ENCODE measurements at regions not wholly inside any gene's neighbourhood (a gene's known extent, or its start where the extent isn't known, plus 50 kb on each side); places are given as distances from the start of the nearest gene placed in this dataset.

DNA sequence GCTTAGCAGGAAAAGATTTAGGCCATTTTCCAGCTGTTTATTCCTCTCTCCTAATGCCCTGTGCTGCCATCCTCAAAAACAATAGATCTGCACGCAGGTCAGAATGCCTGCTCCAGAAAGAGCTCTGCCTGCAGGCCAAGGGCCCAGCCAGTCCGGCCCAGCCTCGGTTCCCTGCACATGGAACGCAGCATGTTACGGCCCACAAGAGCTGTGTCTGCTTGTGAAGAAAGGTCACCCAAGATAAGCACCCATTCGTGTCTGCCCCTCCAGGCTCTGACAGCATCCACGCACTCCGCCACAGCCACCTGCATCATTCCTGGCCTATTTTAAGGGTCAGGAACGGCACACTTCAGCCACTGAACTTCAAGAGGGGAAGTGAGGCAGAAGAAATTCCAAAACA lies 152.2 kb downstream of the SPATA19 start:
- H3K4me1 Mint-ChIP-seq = no peaks in the 10 kb centered on the region
- no peak overlapping the region for H3K4me3 Mint-ChIP-seq
- no peak overlapping the region for H3K27ac Mint-ChIP-seq
- H3K36me3 Mint-ChIP-seq = no peaks in the 10 kb centered on the region
- no peak for ATAC-seq
- H3K9me3 Mint-ChIP-seq = peaks cover 3% of the 10 kb centered on the region
- H3K27me3 Mint-ChIP-seq = no peaks in the 10 kb centered on the region

DNA sequence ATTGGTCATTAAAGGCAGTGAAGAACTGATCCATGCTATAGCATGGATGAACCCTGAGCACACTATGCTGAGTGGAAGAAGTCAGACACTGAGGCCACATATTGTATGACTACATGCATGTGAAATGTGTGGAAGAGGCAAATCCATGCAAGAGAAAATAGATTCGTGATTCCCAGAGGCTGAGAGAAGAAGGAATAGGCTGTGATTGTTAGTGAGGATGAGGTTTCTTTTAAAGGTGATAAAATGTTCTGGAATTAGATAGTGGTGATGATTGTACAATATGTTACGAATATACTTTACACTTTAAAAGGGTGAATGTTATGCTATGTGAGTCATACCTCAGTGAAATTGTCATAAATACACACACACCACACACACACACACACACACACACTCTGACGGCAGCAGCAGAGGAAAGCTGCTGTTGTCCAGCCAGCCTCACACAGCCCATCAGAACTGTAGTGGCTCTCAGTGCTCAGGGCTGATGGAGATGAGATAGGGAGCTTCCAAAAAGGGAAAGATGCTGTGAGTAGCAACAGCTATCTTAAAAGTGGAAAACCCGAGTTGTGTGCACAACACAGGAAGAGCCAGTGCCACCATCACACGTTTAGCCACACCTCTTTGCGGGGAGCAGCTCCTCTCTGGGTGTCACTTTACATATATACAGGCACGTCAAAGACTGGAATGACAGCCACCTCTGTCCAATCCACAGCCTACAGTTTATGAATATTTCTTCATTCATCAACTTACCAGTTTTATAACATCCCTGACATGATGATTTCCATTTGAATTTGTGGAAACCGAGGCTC lies 153.0 kb downstream of the SPATA19 start:
- no peaks in the 10 kb centered on the region for H3K36me3 Mint-ChIP-seq

DNA sequence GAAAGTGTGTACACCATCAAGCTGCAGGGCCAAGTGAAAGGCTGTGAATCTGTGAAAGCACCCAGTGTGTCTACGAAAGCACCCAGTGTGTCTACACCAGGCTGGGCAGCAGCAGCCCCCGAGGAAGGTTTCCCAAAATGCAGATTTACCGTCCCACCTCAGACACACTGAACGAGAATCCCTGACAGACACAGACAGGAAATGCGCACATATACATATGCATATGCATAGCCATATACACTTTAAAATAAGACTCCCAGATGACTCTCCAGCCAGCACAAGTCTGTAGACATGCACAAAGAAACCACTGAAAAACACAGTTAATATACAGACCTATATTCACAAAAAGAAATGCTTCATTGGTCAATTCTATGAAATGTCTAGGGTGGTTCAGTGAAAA lies 155.5 kb upstream of the OPCML start:
- Mint-ChIP-seq H3K4me3 (no peak overlapping the region), H3K27ac (no peak overlapping the region), H3K36me3 (no peaks in the 10 kb centered on the region), H3K27me3 (no peaks in the 10 kb centered on the region), H3K9me3 (peaks cover 3% of the 10 kb centered on the region), H3K4me1 (no peaks in the 10 kb centered on the region)
- no peak for ATAC-seq

More for the DNA sequence above, 153.0 kb downstream of the SPATA19 start:
- Mint-ChIP-seq H3K27ac (no peak overlapping the region), H3K9me3 (peaks cover 3% of the 10 kb centered on the region), H3K4me3 (no peak overlapping the region), H3K4me1 (no peaks in the 10 kb centered on the region), H3K27me3 (no peaks in the 10 kb centered on the region)
- no peak for ATAC-seq

DNA sequence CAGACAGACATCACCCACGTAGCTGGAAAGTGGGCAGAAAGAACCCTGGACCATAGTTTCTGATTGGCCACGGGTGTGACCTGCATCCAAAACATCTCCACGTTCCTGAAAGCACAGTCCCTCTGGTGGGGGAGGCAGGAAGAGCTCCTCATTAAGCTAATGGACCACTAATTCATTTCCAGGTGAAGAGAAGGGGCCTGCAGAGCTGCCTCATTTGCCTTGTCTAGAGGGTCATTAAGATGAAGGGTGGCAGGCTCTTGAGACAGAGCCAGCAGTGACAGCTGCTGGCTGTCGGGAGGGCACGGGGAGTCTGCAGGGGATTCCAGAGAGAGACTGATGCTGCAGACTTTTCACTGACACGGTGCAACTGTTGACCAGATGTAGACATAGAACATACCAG lies 149.6 kb upstream of the OPCML start:
- ATAC-seq = no peak
- Mint-ChIP-seq H3K4me1 (no peaks in the 10 kb centered on the region), H3K9me3 (no peaks in the 10 kb centered on the region), H3K36me3 (no peaks in the 10 kb centered on the region), H3K27ac (no peak overlapping the region), H3K4me3 (no peak overlapping the region), H3K27me3 (peaks cover 11% of the 10 kb centered on the region)

DNA sequence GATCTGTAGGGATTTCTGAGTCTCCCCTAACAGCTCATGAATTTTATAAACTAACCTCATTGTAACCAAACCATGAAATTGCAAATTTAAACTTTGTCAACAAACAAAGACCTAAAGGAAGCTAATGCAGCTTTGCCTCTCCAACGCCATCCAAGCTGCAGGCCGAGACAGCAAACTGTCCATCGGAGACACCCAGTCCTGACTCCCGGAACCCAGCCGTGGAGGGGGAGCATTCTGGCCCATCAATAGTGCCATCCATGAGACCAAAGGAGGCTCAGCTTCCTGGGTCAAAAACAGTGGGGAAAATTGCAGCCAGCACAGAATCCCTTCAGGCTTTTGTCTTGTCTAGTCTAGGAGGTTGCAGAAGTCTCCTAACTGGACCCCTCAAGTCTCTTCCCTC lies 147.6 kb upstream of the OPCML start:
- H3K36me3 Mint-ChIP-seq = no peaks in the 10 kb centered on the region

DNA sequence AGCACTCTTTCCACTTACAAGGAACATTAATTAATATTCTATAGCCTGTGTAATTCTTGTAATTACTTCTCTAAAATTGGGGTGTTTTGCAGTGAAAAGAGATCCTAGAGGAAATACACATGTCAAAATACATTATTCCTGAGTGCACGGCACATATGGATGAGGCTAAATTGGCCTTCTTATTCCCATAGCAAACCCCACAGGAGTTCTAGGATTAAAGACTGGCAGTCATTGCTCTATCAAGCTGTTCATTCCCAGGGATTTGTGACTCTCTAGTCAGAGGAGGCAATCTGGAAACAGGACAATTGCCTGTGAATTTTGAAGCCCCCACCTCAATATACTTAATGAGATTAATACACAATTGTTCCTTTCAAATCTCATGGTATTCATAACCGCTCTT lies 145.9 kb upstream of the OPCML start:
- Mint-ChIP-seq H3K27ac (no peak overlapping the region), H3K4me3 (no peak overlapping the region), H3K9me3 (peaks cover 3% of the 10 kb centered on the region), H3K4me1 (no peaks in the 10 kb centered on the region), H3K36me3 (no peaks in the 10 kb centered on the region), H3K27me3 (peaks cover 11% of the 10 kb centered on the region)
- no peak for ATAC-seq

More for the DNA sequence above, 147.6 kb upstream of the OPCML start:
- Mint-ChIP-seq H3K4me3 (no peak overlapping the region), H3K27me3 (peaks cover 11% of the 10 kb centered on the region), H3K4me1 (no peaks in the 10 kb centered on the region), H3K27ac (no peak overlapping the region), H3K9me3 (peaks cover 2% of the 10 kb centered on the region)
- ATAC-seq = no peak

DNA sequence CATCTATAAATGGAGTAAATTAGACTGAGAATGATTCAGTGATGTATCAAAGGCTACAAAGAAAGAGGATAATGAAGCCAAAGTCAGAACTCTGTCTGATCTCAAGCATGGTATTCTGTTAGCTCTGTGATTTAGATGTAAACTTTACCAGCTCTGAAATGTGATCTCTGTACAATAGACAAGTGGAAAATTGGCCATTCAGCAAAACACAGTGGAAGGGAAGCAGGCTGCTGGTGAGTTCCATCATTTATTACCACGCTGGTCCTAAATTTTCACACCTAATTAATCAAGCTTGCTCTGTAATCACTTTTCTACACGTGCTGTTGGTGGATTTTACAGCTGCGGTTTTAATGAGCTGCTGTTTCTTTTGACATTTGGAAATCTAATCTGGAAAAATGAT lies 145.1 kb upstream of the OPCML start:
- ATAC-seq = no peak
- H3K27ac Mint-ChIP-seq = no peak overlapping the region
- H3K4me3 Mint-ChIP-seq = no peak overlapping the region
- peaks cover 11% of the 10 kb centered on the region for H3K27me3 Mint-ChIP-seq
- H3K4me1 Mint-ChIP-seq = no peaks in the 10 kb centered on the region
- peaks cover 3% of the 10 kb centered on the region for H3K9me3 Mint-ChIP-seq
- no peaks in the 10 kb centered on the region for H3K36me3 Mint-ChIP-seq

DNA sequence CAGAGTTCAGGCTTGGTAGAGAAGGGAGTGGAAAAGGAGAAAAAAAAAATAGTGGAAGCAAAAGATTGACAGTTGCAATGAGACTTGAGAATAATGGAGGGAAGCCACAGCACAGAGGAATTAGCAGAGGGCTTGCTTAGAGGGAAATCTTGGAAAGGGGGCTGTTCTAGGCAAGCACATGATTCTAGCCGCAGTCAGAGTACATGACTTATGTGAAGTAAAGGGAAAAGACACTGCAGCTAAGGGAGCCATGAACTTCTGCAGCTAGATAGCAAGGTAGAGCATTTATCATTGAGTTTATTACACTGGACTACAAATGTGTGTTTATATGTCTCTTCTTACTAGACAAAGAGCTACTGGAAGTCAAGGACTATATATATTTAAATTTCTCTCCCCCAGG lies 144.0 kb upstream of the OPCML start:
- no peak for ATAC-seq
- Mint-ChIP-seq H3K4me1 (no peaks in the 10 kb centered on the region), H3K36me3 (no peaks in the 10 kb centered on the region), H3K4me3 (no peak overlapping the region), H3K27me3 (peaks cover 10% of the 10 kb centered on the region), H3K9me3 (peaks cover 3% of the 10 kb centered on the region), H3K27ac (no peak overlapping the region)

DNA sequence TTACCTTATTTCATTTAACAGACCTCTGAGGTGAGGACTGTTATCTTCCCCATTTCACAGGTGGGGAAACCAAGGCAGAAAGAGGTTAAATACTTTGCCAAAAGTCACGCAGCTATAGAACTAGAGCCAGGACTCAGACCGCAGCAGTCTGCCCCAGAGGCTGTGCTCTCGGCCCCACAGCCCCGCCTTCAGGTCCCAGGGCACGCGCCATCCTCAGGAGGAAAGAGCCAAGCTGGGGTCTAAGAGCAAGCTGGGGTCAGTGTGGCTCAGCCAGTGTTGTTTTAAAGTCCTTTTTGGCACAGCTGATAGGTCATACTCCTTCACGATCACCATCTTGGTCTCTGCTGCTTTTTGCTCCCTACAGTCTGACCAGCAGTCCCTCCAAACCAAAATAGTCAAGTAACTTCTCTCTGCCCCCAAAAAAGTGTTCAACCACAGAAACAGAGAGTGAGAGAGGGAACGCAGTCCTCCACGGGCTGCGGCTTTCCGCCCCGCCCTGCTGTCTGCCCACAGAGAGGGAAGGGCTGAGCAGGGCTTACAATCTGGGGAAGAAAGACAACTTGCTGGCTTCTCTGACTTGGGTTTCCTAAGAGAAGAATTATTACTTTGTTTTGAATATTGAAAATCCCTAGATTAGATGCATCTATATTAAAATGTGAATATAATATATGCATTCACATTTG lies 137.2 kb upstream of the OPCML start:
- no peaks in the 10 kb centered on the region for H3K27me3 Mint-ChIP-seq
- no peak overlapping the region for H3K4me3 Mint-ChIP-seq
- no peaks in the 10 kb centered on the region for H3K9me3 Mint-ChIP-seq
- no peak overlapping the region for H3K27ac Mint-ChIP-seq
- H3K4me1 Mint-ChIP-seq = no peaks in the 10 kb centered on the region
- no peaks in the 10 kb centered on the region for H3K36me3 Mint-ChIP-seq
- no peak for ATAC-seq

DNA sequence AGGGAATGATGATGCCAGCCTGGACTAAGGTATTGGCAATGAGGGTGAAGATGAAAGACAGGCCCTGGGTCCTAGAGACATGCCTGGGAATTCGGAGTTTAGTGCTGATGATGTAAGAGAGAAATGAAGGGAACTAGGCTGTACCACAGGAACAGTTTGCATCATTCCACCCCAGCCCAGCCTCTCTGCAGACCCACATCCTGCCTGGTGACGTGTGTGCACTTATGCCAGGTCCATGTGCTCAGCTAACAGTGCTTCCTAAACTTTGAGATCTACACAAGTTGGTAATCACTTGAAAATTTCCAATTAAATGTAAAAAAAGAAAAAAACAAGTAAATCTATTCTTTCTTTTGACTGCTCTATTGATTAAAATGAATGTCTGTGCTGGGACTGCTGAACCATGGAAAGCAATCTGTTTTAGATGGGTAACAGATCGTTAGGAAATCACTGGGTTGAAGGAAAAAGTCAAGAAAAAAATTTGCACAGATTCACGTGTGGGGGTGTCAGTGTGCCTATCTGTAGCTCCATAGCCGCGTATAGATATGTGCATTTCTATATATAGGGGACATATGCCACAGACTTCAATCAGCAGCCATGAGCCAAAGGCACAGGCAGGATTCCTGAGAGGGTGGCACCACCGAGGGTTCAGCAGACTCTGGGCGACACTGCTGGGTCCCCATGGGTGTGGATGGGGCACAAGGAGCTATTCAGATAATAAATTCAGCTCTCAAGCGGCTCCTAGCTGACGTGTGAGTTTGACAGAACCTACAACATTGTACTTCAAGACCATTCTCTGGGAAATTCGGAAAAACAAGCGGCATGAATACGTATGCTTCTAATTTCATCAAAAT lies 131.1 kb upstream of the OPCML start:
- no peak for ATAC-seq
- no peaks in the 10 kb centered on the region for H3K9me3 Mint-ChIP-seq
- H3K4me3 Mint-ChIP-seq = no peak overlapping the region
- H3K27me3 Mint-ChIP-seq = no peaks in the 10 kb centered on the region
- H3K4me1 Mint-ChIP-seq = no peaks in the 10 kb centered on the region
- no peaks in the 10 kb centered on the region for H3K36me3 Mint-ChIP-seq
- H3K27ac Mint-ChIP-seq = no peak overlapping the region

DNA sequence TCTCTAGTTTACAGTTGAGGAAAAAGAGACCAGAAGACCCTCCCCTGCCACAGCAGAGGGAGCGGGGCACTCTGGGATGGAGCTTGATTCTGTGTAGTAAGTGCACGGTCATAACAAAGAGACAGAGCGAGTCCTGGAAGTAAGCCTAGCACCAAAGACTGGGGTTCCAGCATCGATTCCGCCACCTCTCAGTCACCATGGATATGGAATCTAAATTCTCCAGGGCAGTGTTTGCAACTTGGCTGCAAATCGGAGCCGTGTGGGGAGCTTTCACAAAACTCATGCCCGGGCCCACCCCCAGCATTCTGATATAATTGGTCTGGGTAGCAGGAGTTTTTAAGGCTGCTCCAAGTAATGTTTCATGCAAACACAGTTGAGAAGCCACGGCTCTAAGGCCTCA lies 129.5 kb upstream of the OPCML start:
- H3K9me3 Mint-ChIP-seq = peaks cover 2% of the 10 kb centered on the region
- no peaks in the 10 kb centered on the region for H3K27me3 Mint-ChIP-seq
- H3K27ac Mint-ChIP-seq = no peak overlapping the region
- no peak overlapping the region for H3K4me3 Mint-ChIP-seq
- no peak for ATAC-seq
- no peaks in the 10 kb centered on the region for H3K4me1 Mint-ChIP-seq
- no peaks in the 10 kb centered on the region for H3K36me3 Mint-ChIP-seq

DNA sequence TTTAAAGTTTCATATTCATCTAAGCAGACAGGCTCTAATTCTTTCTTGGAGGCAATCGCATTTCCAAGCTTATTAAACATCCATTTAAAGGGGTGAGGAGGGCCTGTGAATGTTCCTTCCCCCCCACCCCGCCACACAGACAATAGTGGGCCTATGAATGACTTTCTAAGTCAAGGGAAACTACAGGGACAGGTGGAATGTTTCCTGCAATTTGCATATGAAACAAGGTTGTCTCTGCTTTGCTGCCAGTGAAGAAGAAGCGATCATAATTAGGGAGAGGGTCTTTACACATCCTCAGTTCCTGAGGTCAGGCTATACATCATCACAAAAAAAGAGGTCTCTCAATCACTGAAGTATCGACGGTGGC lies 127.9 kb upstream of the OPCML start:
- no peaks in the 10 kb centered on the region for H3K36me3 Mint-ChIP-seq
- peaks cover 4% of the 10 kb centered on the region for H3K9me3 Mint-ChIP-seq
- H3K27me3 Mint-ChIP-seq = no peaks in the 10 kb centered on the region
- no peak for ATAC-seq
- no peaks in the 10 kb centered on the region for H3K4me1 Mint-ChIP-seq
- no peak overlapping the region for H3K4me3 Mint-ChIP-seq
- H3K27ac Mint-ChIP-seq = no peak overlapping the region

DNA sequence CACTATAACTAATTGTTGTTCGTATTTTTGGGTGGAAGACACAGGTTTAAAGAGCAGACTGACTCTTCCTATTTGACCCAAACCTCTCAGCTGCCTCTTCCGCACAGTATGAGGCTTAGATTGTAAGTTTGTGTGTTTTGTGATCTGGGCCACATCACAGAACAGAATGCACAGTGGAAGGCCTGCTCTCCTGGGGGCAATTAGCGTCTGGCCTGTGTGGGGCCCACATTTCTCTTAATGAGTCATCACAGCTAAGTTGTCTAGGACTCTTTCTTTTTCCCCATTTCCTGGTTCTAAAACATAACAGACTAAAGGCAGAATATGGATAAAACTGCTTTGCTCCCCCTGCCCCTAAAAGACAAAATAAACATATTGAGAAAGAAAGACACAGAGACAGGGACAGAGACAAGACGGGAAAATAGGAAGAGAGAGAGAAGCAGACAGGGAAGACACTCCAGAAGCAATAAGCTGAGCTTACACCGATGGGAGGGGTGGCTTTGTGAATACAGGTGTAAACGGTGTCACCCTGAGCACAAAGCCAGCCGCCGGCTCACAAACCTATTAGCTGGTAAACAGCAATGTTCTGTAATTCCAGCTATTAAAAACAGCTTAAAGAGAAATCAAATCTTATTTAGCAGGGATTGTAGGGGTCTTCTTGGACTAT lies 127.4 kb upstream of the OPCML start:
- Mint-ChIP-seq H3K27ac (no peak overlapping the region), H3K36me3 (no peaks in the 10 kb centered on the region), H3K27me3 (no peaks in the 10 kb centered on the region)

DNA sequence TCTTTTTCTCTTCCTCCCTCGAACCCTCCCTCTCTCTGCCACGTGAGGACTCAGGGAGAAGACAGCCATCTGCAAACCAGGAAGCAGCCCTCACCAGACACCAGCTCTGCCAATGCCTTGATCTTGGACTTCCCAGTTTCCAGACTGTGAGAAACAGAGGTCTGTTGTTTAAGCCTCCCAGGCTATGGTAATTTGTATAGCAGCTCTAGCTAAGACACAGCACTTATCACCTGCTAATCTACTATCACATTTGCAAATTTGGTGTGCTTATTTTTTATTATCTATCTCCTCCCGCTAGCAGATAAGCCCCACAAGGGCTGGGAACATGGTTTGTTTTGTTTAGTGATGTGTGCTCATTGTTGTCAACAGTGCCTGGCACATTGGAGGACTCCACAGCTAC lies 124.8 kb upstream of the OPCML start:
- Mint-ChIP-seq H3K27ac (no peak overlapping the region), H3K27me3 (no peaks in the 10 kb centered on the region), H3K9me3 (peaks cover 4% of the 10 kb centered on the region), H3K4me3 (no peak overlapping the region), H3K4me1 (no peaks in the 10 kb centered on the region), H3K36me3 (no peaks in the 10 kb centered on the region)
- no peak for ATAC-seq

More for the DNA sequence above, 127.4 kb upstream of the OPCML start:
- H3K4me1 Mint-ChIP-seq = no peaks in the 10 kb centered on the region
- ATAC-seq = no peak
- H3K4me3 Mint-ChIP-seq = no peak overlapping the region
- peaks cover 4% of the 10 kb centered on the region for H3K9me3 Mint-ChIP-seq

DNA sequence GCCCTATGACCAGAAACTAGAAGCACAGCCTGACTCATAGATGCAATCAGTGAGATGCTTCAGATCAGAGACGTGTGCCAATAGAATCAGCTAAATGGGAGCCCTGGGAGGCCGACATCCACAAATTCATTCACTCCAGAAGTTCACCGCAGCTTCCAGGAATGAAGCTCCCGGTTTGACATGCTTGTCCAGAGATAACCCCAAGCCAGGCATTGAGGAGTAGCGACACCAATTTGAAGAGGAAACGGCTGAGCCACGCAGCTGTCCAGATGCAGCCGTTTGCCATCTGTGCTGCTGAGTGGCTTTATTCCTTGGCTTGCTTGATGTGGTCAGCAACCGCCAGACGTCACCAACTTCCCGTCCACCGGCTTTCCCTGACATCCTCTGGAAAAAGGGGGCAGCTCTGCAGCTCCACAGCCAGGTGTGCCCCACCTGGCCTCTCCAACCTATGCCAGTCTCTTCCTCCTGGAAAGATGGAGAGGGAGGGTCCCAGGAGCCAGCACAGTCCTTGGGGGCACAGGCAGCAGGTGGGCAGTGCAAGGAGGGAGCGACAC lies 123.9 kb upstream of the OPCML start:
- H3K4me3 Mint-ChIP-seq = no peak overlapping the region
- no peak for ATAC-seq
- no peaks in the 10 kb centered on the region for H3K4me1 Mint-ChIP-seq
- H3K9me3 Mint-ChIP-seq = peaks cover 4% of the 10 kb centered on the region
- no peaks in the 10 kb centered on the region for H3K27me3 Mint-ChIP-seq
- H3K27ac Mint-ChIP-seq = no peak overlapping the region
- no peaks in the 10 kb centered on the region for H3K36me3 Mint-ChIP-seq
